Aorta (tissue), 5 donors: ENCODE measurements at regions not wholly inside any gene's neighbourhood (a gene's known extent, or its start where the extent isn't known, plus 50 kb on each side); places are given as distances from the start of the nearest gene placed in this dataset.
A peak's percentile ranks its signal among the peaks of the same experiment; 100 is the strongest.

Source experiments
- ATAC-seq: fragments of 200-7000 bp; cut with Tn5 transposase; one replicate; pipeline ENCODE4 v1.9.1; 2022; ENCODE audit warnings: moderate library complexity; ENCODE audit not compliant: low FRiP score
- DNase-seq, 2 donors: peaks; one replicate each; pipeline ENCODE4 v3.0.0-alpha.2; 2020
- H3K27ac ChIP-seq, 2 donors: one replicate each; pipeline ENCODE4 v1.5.1; 2013; ENCODE audit warnings: low read length in 2 of 2, mild to moderate bottlenecking in 2 of 2, moderate library complexity in 2 of 2, control low read depth in 1 of 2, inconsistent platforms in 1 of 2, low read depth in 1 of 2
- H3K27me3 ChIP-seq, 2 donors: one replicate each; pipeline ENCODE4 v1.6.1; 2013; ENCODE audit warnings: control low read depth in 1 of 2, low read length in 1 of 2, mild to moderate bottlenecking in 1 of 2, moderate library complexity in 1 of 2; ENCODE audit not compliant: insufficient read depth in 2 of 2, control insufficient read depth in 1 of 2
- H3K36me3 ChIP-seq, 2 donors: one replicate each; pipeline ENCODE4 v1.6.1; 2013; ENCODE audit warnings: control low read depth in 1 of 2, low read length in 1 of 2, mild to moderate bottlenecking in 1 of 2; ENCODE audit not compliant: insufficient read depth in 2 of 2, control insufficient read depth in 1 of 2
- H3K4me1 ChIP-seq, 2 donors: one replicate each; pipeline ENCODE4 v1.6.1; 2013; ENCODE audit warnings: low read length in 2 of 2, control low read depth in 1 of 2, mild to moderate bottlenecking in 1 of 2, moderate library complexity in 1 of 2; ENCODE audit not compliant: insufficient read depth in 2 of 2, control insufficient read depth in 1 of 2
- H3K4me3 ChIP-seq, 2 donors: one replicate each; pipeline ENCODE4 v1.5.1; 2013; ENCODE audit warnings: low read length in 2 of 2, control low read depth in 1 of 2, mild to moderate bottlenecking in 1 of 2
- H3K9me3 ChIP-seq: one replicate; pipeline ENCODE4 v1.6.1; 2013; ENCODE audit warnings: mild to moderate bottlenecking, low read length; ENCODE audit not compliant: control insufficient read depth
- WGBS, 2 donors: extraction: QIAGEN DNeasy Blood & Tissue Kit; methylation state at CpG; one replicate each; pipeline ENCODE4 v1.1.7; 2013; 5-methylcytosine and 5-hydroxymethylcytosine counted together
- intact Hi-C, 2 donors: fragments of 100-400 bp; cut with DNase I; formaldehyde crosslinking; loops; one replicate each; pipeline versions ENCODE4 v1.14.2 to v1.15.0; 2022
- donor health status: healthy with polysubstance abuse.
- donor health status: Bipolar disorder and iron deficiency.
- donor health status: DM: no; HTN: no; CAD: no.
- donor health status: DM: no; HTN: no; CAD: no.
- donor health status: DM: yes; HTN: yes; CAD: no.

- no peak for DNase-seq
- no peaks in the 10 kb centered on the region for H3K9me3 ChIP-seq
- no peaks in the 10 kb centered on the region for H3K4me1 ChIP-seq
- no peak overlapping the region for H3K27ac ChIP-seq
- no peaks in the 10 kb centered on the region for H3K27me3 ChIP-seq
- ATAC-seq: no peak
- no peaks in the 10 kb centered on the region for H3K36me3 ChIP-seq
- H3K4me3 ChIP-seq: no peak overlapping the region
- WGBS, 2 donors: 90 to 92% methylated on average over 6 of the region's 6 CpGs
- intact Hi-C loops: no loop called here
Measured at GRCh38 chr1:228818928-228819630, 83.8 kb downstream of the RHOU start.

GRCh38 chr1:228821252-228821651 is 86.0 kb downstream of the RHOU start:
- ATAC-seq: no peak
- WGBS, 2 donors: 87 to 89% methylated on average over 2 of the region's 2 CpGs
- Histone ChIP-seq H3K4me1 (no peaks in the 10 kb centered on the region), H3K4me3 (no peak overlapping the region), H3K9me3 (no peaks in the 10 kb centered on the region), H3K27me3 (no peaks in the 10 kb centered on the region), H3K27ac (no peak overlapping the region), H3K36me3 (no peaks in the 10 kb centered on the region)
- no peak for DNase-seq
- intact Hi-C loops: no loop called here

GRCh38 chr1:228823200-228823599 is 87.9 kb downstream of the RHOU start:
- no peaks in the 10 kb centered on the region for H3K27me3 ChIP-seq
- no peak for ATAC-seq
- no peaks in the 10 kb centered on the region for H3K4me1 ChIP-seq
- H3K4me3 ChIP-seq: no peak overlapping the region
- H3K27ac ChIP-seq: no peak overlapping the region
- no peaks in the 10 kb centered on the region for H3K36me3 ChIP-seq
- 82 to 87% methylated on average over 3 of the region's 3 CpGs for WGBS, 2 donors
- intact Hi-C loops: no loop called here
- H3K9me3 ChIP-seq: no peaks in the 10 kb centered on the region
- DNase-seq: no peak

GRCh38 chr1:228824366-228824765 is 89.1 kb downstream of the RHOU start:
- Histone ChIP-seq H3K9me3 (no peaks in the 10 kb centered on the region), H3K4me3 (no peak overlapping the region), H3K27me3 (no peaks in the 10 kb centered on the region), H3K27ac (no peak overlapping the region), H3K4me1 (no peaks in the 10 kb centered on the region), H3K36me3 (no peaks in the 10 kb centered on the region)
- no peak for ATAC-seq
- WGBS, 2 donors: 95 to 97% methylated on average over 7 of the region's 7 CpGs
- intact Hi-C loops: no loop called here
- no peak for DNase-seq

- Histone ChIP-seq H3K9me3 (no peaks in the 10 kb centered on the region), H3K36me3 (no peaks in the 10 kb centered on the region), H3K4me3 (no peak overlapping the region), H3K27me3 (no peaks in the 10 kb centered on the region), H3K27ac (no peak overlapping the region), H3K4me1 (no peaks in the 10 kb centered on the region)
- intact Hi-C loops: no loop called here
- ATAC-seq (no peak), DNase-seq (no peak)
Measured at GRCh38 chr1:228825041-228825440, 89.8 kb downstream of the RHOU start.

GRCh38 chr1:228825840-228826484 is 90.7 kb downstream of the RHOU start:
- DNase-seq (no peak), ATAC-seq (no peak)
- no peaks in the 10 kb centered on the region for H3K27me3 ChIP-seq
- no peak overlapping the region for H3K4me3 ChIP-seq
- intact Hi-C loops: no loop called here
- H3K9me3 ChIP-seq: no peaks in the 10 kb centered on the region
- H3K36me3 ChIP-seq: no peaks in the 10 kb centered on the region
- 71 to 79% methylated on average over 5 of the region's 5 CpGs for WGBS, 2 donors
- no peak overlapping the region for H3K27ac ChIP-seq
- no peaks in the 10 kb centered on the region for H3K4me1 ChIP-seq

GRCh38 chr1:228827019-228827418 is 91.7 kb downstream of the RHOU start:
- Histone ChIP-seq H3K4me1 (no peaks in the 10 kb centered on the region), H3K27ac (no peak overlapping the region), H3K9me3 (no peaks in the 10 kb centered on the region), H3K36me3 (no peaks in the 10 kb centered on the region), H3K27me3 (no peaks in the 10 kb centered on the region), H3K4me3 (no peak overlapping the region)
- DNase-seq (no peak), ATAC-seq (peak; percentile 64)
- intact Hi-C loops: no loop called here
- 53 to 58% methylated on average over 3 of the region's 3 CpGs for WGBS, 2 donors

GRCh38 chr1:228828151-228828550 is 92.9 kb downstream of the RHOU start:
- H3K27ac ChIP-seq: no peak overlapping the region
- H3K9me3 ChIP-seq: no peaks in the 10 kb centered on the region
- DNase-seq (no peak), ATAC-seq (no peak)
- no peaks in the 10 kb centered on the region for H3K27me3 ChIP-seq
- intact Hi-C loops: no loop called here
- no peaks in the 10 kb centered on the region for H3K4me1 ChIP-seq
- no peaks in the 10 kb centered on the region for H3K36me3 ChIP-seq
- H3K4me3 ChIP-seq: no peak overlapping the region

GRCh38 chr1:228830185-228830953 is 95.1 kb downstream of the RHOU start:
- intact Hi-C loops: loop anchor here in 1 of 2 donors (5.0 kb wide), 1 partner anchor 93 kb away; the partner anchor contains the start of gene RHOU
- Histone ChIP-seq H3K27me3 (no peaks in the 10 kb centered on the region), H3K4me3 (no peak overlapping the region), H3K4me1 (no peaks in the 10 kb centered on the region), H3K27ac (no peak overlapping the region), H3K36me3 (no peaks in the 10 kb centered on the region), H3K9me3 (no peaks in the 10 kb centered on the region)
- ATAC-seq (no peak), DNase-seq (no peak)
- WGBS, 2 donors: 77 to 80% methylated on average over 14 of the region's 14 CpGs
